ENCODE measurements at regions not wholly inside any gene's neighbourhood (a gene's known extent, or its start where the extent isn't known, plus 50 kb on each side); places are given as distances from the start of the nearest gene placed in this dataset.

DNA sequence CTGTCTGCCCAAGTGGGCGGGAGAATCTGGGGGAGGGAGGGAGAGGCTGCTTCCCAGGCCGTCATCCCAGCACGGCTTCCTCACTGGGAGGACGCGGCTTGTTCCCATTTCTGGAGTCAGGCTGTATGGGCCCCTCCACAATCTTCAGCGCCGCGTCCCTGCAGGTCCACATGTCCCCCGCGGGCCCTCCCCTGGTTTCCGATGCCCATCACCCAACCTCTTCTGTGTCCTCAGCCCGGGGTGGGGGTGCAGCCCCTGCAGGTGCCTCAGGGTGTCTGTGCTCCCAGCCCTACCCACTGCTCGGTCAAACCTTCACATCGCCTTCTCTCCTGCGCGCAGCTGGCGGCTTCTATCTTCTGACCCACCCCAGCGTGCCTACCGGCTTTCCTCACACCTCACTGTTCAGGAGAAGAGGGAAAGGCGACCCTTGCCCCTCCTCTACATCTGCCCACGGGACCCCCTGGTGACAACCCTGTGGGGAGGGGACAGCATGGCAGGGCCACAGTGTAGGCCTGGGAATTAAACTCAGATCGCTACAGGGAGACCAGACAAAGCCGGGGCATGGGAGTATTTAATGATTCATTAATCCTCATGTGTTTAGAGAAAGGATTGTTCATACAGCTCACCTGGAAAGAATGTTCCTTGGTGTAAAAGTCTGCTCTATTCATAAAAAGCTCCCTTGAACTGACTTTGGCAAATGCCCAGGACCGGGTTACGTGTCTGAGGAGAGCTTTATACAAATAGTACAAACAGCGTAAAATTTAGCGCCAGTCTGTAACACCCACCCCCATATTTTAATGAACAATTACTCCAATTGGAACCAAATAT lies 145.1 kb downstream of the IRX1 start:
- TF ChIP-seq ZNF121 (tag by site-specific recombination; IDR thresholded peaks at IDR 0.05) (no peak), SALL2 (tag by site-specific recombination; IDR thresholded peaks at IDR 0.05; ENCODE audit: borderline replicate concordance) (no peak), ZNF670 (tag by site-specific recombination; IDR thresholded peaks at IDR 0.05; ENCODE audit: low read depth) (no peak), ZNF239 (tag by site-specific recombination; IDR thresholded peaks at IDR 0.05) (no peak)
- TF ChIP-seq, protein P1, sequence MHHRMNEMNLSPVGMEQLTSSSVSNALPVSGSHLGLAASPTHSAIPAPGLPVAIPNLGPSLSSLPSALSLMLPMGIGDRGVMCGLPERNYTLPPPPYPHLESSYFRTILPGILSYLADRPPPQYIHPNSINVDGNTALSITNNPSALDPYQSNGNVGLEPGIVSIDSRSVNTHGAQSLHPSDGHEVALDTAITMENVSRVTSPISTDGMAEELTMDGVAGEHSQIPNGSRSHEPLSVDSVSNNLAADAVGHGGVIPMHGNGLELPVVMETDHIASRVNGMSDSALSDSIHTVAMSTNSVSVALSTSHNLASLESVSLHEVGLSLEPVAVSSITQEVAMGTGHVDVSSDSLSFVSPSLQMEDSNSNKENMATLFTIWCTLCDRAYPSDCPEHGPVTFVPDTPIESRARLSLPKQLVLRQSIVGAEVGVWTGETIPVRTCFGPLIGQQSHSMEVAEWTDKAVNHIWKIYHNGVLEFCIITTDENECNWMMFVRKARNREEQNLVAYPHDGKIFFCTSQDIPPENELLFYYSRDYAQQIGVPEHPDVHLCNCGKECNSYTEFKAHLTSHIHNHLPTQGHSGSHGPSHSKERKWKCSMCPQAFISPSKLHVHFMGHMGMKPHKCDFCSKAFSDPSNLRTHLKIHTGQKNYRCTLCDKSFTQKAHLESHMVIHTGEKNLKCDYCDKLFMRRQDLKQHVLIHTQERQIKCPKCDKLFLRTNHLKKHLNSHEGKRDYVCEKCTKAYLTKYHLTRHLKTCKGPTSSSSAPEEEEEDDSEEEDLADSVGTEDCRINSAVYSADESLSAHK (tag by site-specific recombination; IDR thresholded peaks at IDR 0.05) = no peak
- TF ChIP-seq, protein P2, sequence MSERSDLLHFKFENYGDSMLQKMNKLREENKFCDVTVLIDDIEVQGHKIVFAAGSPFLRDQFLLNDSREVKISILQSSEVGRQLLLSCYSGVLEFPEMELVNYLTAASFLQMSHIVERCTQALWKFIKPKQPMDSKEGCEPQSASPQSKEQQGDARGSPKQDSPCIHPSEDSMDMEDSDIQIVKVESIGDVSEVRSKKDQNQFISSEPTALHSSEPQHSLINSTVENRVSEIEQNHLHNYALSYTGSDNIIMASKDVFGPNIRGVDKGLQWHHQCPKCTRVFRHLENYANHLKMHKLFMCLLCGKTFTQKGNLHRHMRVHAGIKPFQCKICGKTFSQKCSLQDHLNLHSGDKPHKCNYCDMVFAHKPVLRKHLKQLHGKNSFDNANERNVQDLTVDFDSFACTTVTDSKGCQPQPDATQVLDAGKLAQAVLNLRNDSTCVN (tag by site-specific recombination; optimal IDR thresholded peaks at IDR 0.05) = no peak
- TF ChIP-seq, protein P3, sequence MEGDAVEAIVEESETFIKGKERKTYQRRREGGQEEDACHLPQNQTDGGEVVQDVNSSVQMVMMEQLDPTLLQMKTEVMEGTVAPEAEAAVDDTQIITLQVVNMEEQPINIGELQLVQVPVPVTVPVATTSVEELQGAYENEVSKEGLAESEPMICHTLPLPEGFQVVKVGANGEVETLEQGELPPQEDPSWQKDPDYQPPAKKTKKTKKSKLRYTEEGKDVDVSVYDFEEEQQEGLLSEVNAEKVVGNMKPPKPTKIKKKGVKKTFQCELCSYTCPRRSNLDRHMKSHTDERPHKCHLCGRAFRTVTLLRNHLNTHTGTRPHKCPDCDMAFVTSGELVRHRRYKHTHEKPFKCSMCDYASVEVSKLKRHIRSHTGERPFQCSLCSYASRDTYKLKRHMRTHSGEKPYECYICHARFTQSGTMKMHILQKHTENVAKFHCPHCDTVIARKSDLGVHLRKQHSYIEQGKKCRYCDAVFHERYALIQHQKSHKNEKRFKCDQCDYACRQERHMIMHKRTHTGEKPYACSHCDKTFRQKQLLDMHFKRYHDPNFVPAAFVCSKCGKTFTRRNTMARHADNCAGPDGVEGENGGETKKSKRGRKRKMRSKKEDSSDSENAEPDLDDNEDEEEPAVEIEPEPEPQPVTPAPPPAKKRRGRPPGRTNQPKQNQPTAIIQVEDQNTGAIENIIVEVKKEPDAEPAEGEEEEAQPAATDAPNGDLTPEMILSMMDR (tag by site-specific recombination; IDR thresholded peaks at IDR 0.05) = no peak
